ENCODE measurements at regions not wholly inside any gene's neighbourhood (a gene's known extent, or its start where the extent isn't known, plus 50 kb on each side); places are given as distances from the start of the nearest gene placed in this dataset.

DNA sequence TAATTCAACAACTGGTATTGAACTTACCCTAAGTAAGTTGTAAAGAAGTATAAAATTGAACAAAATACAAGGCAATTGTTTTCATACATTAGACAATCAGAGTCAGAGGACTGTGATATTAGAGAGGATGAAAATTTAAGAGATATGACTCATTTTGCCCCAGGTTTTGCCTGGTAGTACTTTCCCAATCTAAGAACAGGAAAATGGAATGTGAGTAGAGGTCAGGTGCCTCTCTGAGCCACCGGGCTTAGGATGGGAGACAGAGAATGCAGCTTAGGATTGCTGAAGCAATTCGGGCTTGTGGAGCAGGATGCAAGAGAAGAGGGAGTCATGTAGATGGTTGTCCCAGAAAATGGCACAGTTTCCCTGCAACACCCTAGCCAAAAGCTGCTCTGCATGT is 219.7 kb upstream of the CHST9 start:
- TF ChIP-seq, protein P1, sequence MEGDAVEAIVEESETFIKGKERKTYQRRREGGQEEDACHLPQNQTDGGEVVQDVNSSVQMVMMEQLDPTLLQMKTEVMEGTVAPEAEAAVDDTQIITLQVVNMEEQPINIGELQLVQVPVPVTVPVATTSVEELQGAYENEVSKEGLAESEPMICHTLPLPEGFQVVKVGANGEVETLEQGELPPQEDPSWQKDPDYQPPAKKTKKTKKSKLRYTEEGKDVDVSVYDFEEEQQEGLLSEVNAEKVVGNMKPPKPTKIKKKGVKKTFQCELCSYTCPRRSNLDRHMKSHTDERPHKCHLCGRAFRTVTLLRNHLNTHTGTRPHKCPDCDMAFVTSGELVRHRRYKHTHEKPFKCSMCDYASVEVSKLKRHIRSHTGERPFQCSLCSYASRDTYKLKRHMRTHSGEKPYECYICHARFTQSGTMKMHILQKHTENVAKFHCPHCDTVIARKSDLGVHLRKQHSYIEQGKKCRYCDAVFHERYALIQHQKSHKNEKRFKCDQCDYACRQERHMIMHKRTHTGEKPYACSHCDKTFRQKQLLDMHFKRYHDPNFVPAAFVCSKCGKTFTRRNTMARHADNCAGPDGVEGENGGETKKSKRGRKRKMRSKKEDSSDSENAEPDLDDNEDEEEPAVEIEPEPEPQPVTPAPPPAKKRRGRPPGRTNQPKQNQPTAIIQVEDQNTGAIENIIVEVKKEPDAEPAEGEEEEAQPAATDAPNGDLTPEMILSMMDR (IDR thresholded peaks at IDR 0.05): no peak
- TF ChIP-seq POLR2A (IDR thresholded peaks at IDR 0.05): no peak

All from uterus (tissue), 2 donors.